H9 (cell line): ENCODE measurements at regions not wholly inside any gene's neighbourhood (a gene's known extent, or its start where the extent isn't known, plus 50 kb on each side); places are given as distances from the start of the nearest gene placed in this dataset.

ENCODE experiments used
- DNase-seq: peaks from one replicate; pipeline ENCODE4 v3.0.0-alpha.2; 2017
- H2AFZ ChIP-seq: one replicate; pipeline ENCODE4 v1.6.1; 2013; ENCODE audit warnings: mild to moderate bottlenecking, low read length, control low read depth, moderate library complexity
- H2AK5ac ChIP-seq: 2 replicates; pipeline ENCODE4 v1.6.1; 2013; ENCODE audit warnings: low read length, control low read depth, mixed read lengths; ENCODE audit not compliant: insufficient read length
- H2BK120ac ChIP-seq: one replicate; pipeline ENCODE4 v1.6.1; 2013; ENCODE audit warnings: low read depth, mild to moderate bottlenecking, low read length, control low read depth, inconsistent platforms; ENCODE audit not compliant: poor library complexity, severe bottlenecking
- H2BK12ac ChIP-seq: 2 replicates; pipeline ENCODE4 v1.6.1; 2013; ENCODE audit warnings: low read length, control low read depth, mixed read lengths, low read depth; ENCODE audit not compliant: insufficient read length
- H2BK15ac ChIP-seq: 2 replicates; pipeline ENCODE4 v1.6.1; 2013; ENCODE audit warnings: low read depth, low read length, control low read depth
- H2BK20ac ChIP-seq: one replicate; pipeline ENCODE4 v1.6.1; 2013; ENCODE audit warnings: low read depth, mild to moderate bottlenecking, low read length, control low read depth, inconsistent platforms; ENCODE audit not compliant: poor library complexity, severe bottlenecking
- H2BK5ac ChIP-seq: 2 replicates; pipeline ENCODE4 v1.6.1; 2013; ENCODE audit warnings: low read length, control low read depth, mixed read lengths; ENCODE audit not compliant: insufficient read length
- H3K14ac ChIP-seq: 2 replicates; pipeline ENCODE4 v1.6.1; 2013; ENCODE audit warnings: low read length, control low read depth; ENCODE audit not compliant: insufficient read depth
- H3K18ac ChIP-seq: 2 replicates; pipeline ENCODE4 v1.6.1; 2013; ENCODE audit warnings: low read depth, mild to moderate bottlenecking, mixed read lengths, low read length, control low read depth; ENCODE audit not compliant: insufficient read length
- H3K23ac ChIP-seq: 2 replicates; pipeline ENCODE4 v1.6.1; 2013; ENCODE audit warnings: low read length, control low read depth, mixed read lengths, low read depth; ENCODE audit not compliant: insufficient read length
- H3K23me2 ChIP-seq: 2 replicates; pipeline ENCODE4 v1.6.1; 2013; ENCODE audit warnings: low read depth, mild to moderate bottlenecking, mixed read lengths, low read length, control low read depth; ENCODE audit not compliant: insufficient read length, poor library complexity, severe bottlenecking
- H3K27ac ChIP-seq: 2 replicates; pipeline ENCODE4 v1.5.1; 2013; ENCODE audit warnings: low read length, control low read depth, mixed read lengths, low read depth; ENCODE audit not compliant: insufficient read length
- H3K27me3 ChIP-seq: 2 replicates; pipeline ENCODE4 v1.6.1; 2013; ENCODE audit warnings: low read length, control low read depth, inconsistent platforms; ENCODE audit not compliant: insufficient read depth
- H3K4ac ChIP-seq: 2 replicates; pipeline ENCODE4 v1.6.1; 2013; ENCODE audit warnings: low read depth, mild to moderate bottlenecking, control low read depth, inconsistent platforms, low read length, moderate library complexity
- H3K4me1 ChIP-seq: 2 replicates; pipeline ENCODE4 v1.6.1; 2013; ENCODE audit warnings: low read length, control low read depth, inconsistent platforms; ENCODE audit not compliant: insufficient read depth
- H3K4me2 ChIP-seq: 2 replicates; pipeline ENCODE4 v1.6.1; 2013; ENCODE audit warnings: low read length, control low read depth, mixed read lengths; ENCODE audit not compliant: insufficient read length, insufficient read depth
- H3K56ac ChIP-seq: 2 replicates; pipeline ENCODE4 v1.6.1; 2013; ENCODE audit warnings: low read depth, mild to moderate bottlenecking, mixed read lengths, low read length, control low read depth; ENCODE audit not compliant: insufficient read length
- H3K79me1 ChIP-seq: 2 replicates; pipeline ENCODE4 v1.6.1; 2013; ENCODE audit warnings: low read depth, mild to moderate bottlenecking, moderate library complexity, low read length, control low read depth, inconsistent platforms; ENCODE audit not compliant: insufficient read depth, poor library complexity, severe bottlenecking
- H3K79me2 ChIP-seq: 2 replicates; pipeline ENCODE4 v1.6.1; 2013; ENCODE audit warnings: low read length, control low read depth, inconsistent platforms; ENCODE audit not compliant: insufficient read depth
- H3K9ac ChIP-seq: 2 replicates; pipeline ENCODE4 v1.6.1; 2013; ENCODE audit warnings: low read length, control low read depth, mixed read lengths; ENCODE audit not compliant: insufficient read length; ENCODE audit errors: extremely low read depth
- H3K9me3 ChIP-seq: one replicate; pipeline ENCODE4 v1.6.1; 2013; ENCODE audit warnings: low read depth, low read length, inconsistent platforms; ENCODE audit not compliant: control insufficient read depth
- H3T11ph ChIP-seq: one replicate; pipeline ENCODE4 v1.6.1; 2013; ENCODE audit warnings: mild to moderate bottlenecking, low read length, control low read depth, inconsistent platforms
- H4K20me1 ChIP-seq: one replicate; pipeline ENCODE4 v1.6.1; 2013; ENCODE audit not compliant: control insufficient read depth, insufficient read length, insufficient read depth
- H4K5ac ChIP-seq: 2 replicates; pipeline ENCODE4 v1.6.1; 2013; ENCODE audit warnings: low read depth, mild to moderate bottlenecking, mixed read lengths, low read length, control low read depth; ENCODE audit not compliant: insufficient read length
- H4K8ac ChIP-seq: replicated peaks from 2 replicates; pipeline ENCODE4 v1.6.1; 2013; ENCODE audit warnings: low read length, control low read depth, mixed read lengths, low read depth; ENCODE audit not compliant: insufficient read length
- H4K91ac ChIP-seq: 2 replicates; pipeline ENCODE4 v1.6.1; 2013; ENCODE audit warnings: low read depth, mild to moderate bottlenecking, moderate library complexity, mixed read lengths, low read length, control low read depth; ENCODE audit not compliant: insufficient read length
- H3K27ac Mint-ChIP-seq, 3 experiments: 2 replicates in 2 of 3; 3 replicates in 1 of 3; pipeline ENCODE4 v1.8.0; 2020 to 2021; ENCODE audit warnings: mixed read lengths in 3 of 3, mild to moderate bottlenecking in 1 of 3, moderate library complexity in 1 of 3
- H3K27me3 Mint-ChIP-seq: 2 replicates; pipeline ENCODE4 v1.8.0; 2021; ENCODE audit warnings: low read depth, mild to moderate bottlenecking, moderate library complexity, mixed read lengths
- H3K36me3 Mint-ChIP-seq, 3 experiments: 2 replicates in 2 of 3; 3 replicates in 1 of 3; pipeline ENCODE4 v1.8.0; 2020 to 2021; ENCODE audit warnings: low read depth in 3 of 3, mixed read lengths in 3 of 3; ENCODE audit not compliant: insufficient read depth in 1 of 3
- H3K4me1 Mint-ChIP-seq, 2 experiments: 2 replicates each; pipeline ENCODE4 v1.8.0; 2020; ENCODE audit warnings: mixed read lengths in 2 of 2
- H3K4me3 Mint-ChIP-seq, 2 experiments: 2 replicates in 1 of 2; 3 replicates in 1 of 2; pipeline ENCODE4 v1.8.0; 2020 to 2021; ENCODE audit warnings: mild to moderate bottlenecking in 2 of 2, mixed read lengths in 2 of 2, moderate library complexity in 1 of 2
- H3K9me3 Mint-ChIP-seq, 2 experiments: 2 replicates in 1 of 2; 3 replicates in 1 of 2; pipeline ENCODE4 v1.8.0; 2020; ENCODE audit warnings: mild to moderate bottlenecking in 2 of 2, mixed read lengths in 2 of 2, moderate library complexity in 1 of 2
- WGBS: extraction: QIAGEN DNeasy Blood & Tissue Kit; methylation state at CpG from one replicate; pipeline ENCODE4 v1.1.7; 2013; ENCODE audit warnings: missing lambda C conversion rate, low lambda C conversion rate, mixed read lengths; ENCODE audit not compliant: insufficient read length; ENCODE audit errors: extremely low coverage; 5-methylcytosine and 5-hydroxymethylcytosine counted together
- TF ChIP-seq, protein P1 (sequence below): fragments of 200-600 bp; sonication (generic); conservative IDR thresholded peaks from 3 replicates; pipeline ENCODE4 v1.8.0; 2021; ENCODE audit warnings: antibody characterized with exemption, mild to moderate bottlenecking

DNA sequence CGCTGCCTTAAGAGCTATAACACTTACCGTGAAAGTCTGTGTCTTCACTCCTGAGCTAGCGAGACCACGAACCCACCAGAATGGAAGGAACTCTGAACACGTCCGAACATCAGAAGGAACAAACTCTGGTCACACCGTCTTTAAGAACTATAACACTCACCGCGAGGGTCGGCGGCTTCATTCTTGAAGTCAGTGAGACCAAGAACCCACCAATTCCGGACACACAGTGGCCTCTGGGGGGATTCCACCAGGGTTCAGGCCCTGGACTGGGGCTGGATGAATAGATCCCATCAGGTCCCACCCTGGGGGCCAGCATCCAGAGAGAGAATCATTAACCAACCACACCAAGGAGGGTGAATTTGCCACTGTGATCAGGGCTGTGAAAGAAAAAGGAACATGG is 55.8 kb upstream of the ATP12A start:
- H3K23me2 ChIP-seq: no peaks in the 10 kb centered on the region
- no peak overlapping the region for H2AK5ac ChIP-seq
- H2BK5ac ChIP-seq: no peak overlapping the region
- no peak overlapping the region for H3K9ac ChIP-seq
- TF ChIP-seq, protein P1, sequence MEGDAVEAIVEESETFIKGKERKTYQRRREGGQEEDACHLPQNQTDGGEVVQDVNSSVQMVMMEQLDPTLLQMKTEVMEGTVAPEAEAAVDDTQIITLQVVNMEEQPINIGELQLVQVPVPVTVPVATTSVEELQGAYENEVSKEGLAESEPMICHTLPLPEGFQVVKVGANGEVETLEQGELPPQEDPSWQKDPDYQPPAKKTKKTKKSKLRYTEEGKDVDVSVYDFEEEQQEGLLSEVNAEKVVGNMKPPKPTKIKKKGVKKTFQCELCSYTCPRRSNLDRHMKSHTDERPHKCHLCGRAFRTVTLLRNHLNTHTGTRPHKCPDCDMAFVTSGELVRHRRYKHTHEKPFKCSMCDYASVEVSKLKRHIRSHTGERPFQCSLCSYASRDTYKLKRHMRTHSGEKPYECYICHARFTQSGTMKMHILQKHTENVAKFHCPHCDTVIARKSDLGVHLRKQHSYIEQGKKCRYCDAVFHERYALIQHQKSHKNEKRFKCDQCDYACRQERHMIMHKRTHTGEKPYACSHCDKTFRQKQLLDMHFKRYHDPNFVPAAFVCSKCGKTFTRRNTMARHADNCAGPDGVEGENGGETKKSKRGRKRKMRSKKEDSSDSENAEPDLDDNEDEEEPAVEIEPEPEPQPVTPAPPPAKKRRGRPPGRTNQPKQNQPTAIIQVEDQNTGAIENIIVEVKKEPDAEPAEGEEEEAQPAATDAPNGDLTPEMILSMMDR: no peak
- no peak overlapping the region for H3T11ph ChIP-seq
- no peaks in the 10 kb centered on the region for H3K79me2 ChIP-seq
- H3K4me2 ChIP-seq: no peak overlapping the region
- no peak overlapping the region for H3K4ac ChIP-seq
- no peak overlapping the region for H3K14ac ChIP-seq
- no peak overlapping the region for H3K18ac ChIP-seq
- H4K20me1 ChIP-seq: no peaks in the 10 kb centered on the region
- no peak overlapping the region for H4K91ac ChIP-seq
- H3K56ac ChIP-seq: no peak overlapping the region
- no peaks in the 10 kb centered on the region for H3K4me1 ChIP-seq
- no CpG with 5 or more reads among the region's 12 CpGs for WGBS
- no peaks in the 10 kb centered on the region for H3K9me3 ChIP-seq
- H4K5ac ChIP-seq: no peak overlapping the region
- Mint-ChIP-seq H3K27ac (peak overlapping the region in 1 of 3 experiments; percentile 92; a peak in 1 of 7 replicates), H3K4me3 (no peak overlapping the region), H3K4me1 (peaks cover 6 to 7% of the 10 kb centered on the region in 2 experiments), H3K9me3 (no peaks in the 10 kb centered on the region; a peak in 1 of 5 replicates), H3K36me3 (peaks cover 0 to 2% (median 0%) of the 10 kb centered on the region in 3 experiments; a peak in 2 of 7 replicates), H3K27me3 (peaks cover 3% of the 10 kb centered on the region)
- no peak overlapping the region for H3K23ac ChIP-seq
- H2BK15ac ChIP-seq: no peak overlapping the region
- H2BK120ac ChIP-seq: no peak overlapping the region
- DNase-seq: no peak
- no peak overlapping the region for H2AFZ ChIP-seq
- no peaks in the 10 kb centered on the region for H3K79me1 ChIP-seq
- H2BK20ac ChIP-seq: no peak overlapping the region
- no peak overlapping the region for H3K27ac ChIP-seq
- H2BK12ac ChIP-seq: no peak overlapping the region
- no peaks in the 10 kb centered on the region for H3K27me3 ChIP-seq
- H4K8ac ChIP-seq: no peak overlapping the region
